NCI-H1105 treated with DMSO at 0.1 percent for 48 hours (cell line): ENCODE measurements at regions not wholly inside any gene's neighbourhood (a gene's known extent, or its start where the extent isn't known, plus 50 kb on each side); places are given as distances from the start of the nearest gene placed in this dataset.

Source experiments
- DNase-seq: peaks from one replicate; lab custom pipeline; 2025; lab: John Stamatoyannopoulos, UW

DNA sequence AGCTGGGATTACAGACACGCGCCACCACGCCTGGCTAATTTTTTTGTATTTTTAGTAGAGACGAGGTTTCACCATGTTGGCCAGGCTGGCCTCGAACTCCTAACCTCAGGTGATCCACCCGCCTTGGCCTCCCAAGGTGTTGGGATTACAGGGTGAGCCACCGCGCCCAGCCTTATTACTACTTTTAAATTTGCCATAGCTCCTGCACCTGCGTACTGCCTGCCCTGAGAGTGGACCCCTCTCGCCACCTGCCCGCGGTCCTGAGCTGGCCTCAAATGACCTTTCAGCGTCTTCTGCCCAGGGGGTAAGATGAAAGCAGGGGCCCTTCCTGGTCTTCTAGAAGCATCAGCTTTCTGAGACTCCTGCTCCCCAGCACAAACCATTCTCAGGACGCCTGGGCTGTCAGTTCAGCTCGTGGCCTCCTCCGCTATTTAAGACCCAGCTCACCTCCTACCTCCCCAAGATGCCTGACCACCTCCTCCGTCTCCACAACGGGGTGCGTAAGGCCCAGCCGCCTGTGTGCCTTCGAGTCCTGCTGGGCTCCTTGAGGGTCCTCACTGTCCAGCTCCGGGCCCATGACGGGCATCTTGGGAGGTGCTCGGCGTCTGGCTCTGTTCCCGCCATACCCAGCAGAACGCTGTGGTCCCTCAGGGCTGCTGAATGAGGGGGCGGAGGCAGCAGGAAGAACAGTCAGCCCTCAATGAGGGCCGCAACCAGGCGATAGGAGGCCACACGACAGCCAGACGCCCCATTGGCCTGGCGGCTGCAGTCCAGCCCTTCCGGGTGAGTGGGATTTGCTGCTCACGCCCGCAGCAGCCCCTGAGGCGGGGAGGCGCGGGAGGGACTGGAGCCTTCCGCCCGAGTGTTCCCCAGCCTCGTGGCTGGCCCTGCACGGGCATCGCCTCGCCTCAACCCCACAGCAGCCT lies 266.6 kb downstream of the TFCP2L1 start:
- DNase-seq = no peak

DNA sequence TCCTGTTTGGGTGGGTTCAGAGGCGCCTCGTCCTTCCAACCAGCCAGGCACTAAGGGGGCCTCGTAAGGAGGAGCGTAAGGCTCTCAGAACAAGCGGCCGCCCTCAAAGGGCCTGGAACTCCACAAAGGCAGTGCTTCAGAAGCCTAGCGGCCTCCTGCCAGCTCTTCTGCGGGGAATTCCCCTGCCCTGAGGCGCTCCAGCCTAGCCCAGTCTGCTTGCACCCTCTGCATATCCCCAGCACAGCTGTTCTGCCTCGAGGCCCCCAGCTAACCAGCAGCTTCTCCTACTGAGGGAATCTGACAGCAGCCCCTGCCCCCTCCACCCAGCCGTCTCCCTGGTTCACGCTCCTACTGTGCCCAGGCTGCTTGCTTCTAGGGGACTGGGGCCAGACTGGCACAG lies 265.9 kb downstream of the TFCP2L1 start:
- DNase-seq = no peak

DNA sequence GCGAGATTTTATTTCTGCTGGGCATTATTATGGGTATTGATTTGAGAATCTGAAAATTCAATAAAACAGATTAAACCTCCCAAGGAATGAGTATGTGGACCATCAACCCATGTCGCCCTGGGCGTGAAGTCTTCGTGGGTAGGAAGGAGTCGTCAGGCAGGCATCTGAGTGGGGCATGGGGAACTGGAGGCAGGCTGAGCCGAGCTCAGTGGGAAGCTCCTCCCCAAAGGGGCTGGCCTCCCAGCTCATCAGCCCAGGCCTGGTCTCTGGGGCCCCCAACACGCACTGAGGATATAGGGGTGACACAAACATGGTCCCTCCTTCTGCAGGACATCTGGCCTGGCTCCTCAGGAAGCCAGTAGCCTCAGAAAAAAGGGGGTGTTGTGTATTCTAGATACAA lies 265.2 kb downstream of the TFCP2L1 start:
- DNase-seq = no peak

DNA sequence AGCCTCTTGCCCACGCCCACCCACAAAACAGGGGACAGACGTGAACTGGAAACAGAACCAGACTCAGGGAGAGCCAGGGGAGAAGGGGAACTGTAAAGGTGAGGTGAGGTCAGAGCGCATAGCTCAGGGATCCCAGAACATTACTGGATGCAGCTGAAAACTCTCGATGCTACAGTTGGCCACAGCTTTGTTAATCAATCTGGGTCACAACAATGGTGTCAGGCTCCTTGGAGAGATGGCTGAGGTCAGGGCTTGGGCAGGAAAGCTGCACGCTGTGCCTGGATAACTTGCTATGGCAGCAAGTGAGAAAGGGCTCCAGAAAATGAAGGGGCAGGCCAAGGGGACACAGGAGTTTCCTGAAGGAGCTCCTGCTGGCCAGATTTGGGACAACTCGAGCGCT lies 263.3 kb downstream of the TFCP2L1 start:
- DNase-seq = no peak

DNA sequence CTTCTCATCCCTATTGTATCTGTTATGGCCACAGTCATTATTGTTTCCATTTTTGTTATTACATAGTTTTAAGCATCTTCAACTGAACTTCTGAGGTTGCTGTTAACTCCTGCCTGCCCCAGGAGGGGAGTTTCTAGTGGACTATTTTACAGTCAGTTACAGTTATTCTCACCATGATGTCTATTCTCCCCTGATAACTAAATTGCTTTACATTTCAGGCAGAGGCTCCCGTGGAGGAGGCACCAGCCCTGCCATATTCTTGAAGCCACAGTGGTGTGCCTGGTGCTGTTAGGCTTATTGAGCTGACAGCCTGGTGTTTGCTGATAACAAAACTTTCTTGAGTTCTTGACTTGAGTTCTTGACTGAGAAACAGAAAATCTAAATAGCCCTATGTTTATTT lies 256.4 kb downstream of the TFCP2L1 start:
- DNase-seq = no peak

DNA sequence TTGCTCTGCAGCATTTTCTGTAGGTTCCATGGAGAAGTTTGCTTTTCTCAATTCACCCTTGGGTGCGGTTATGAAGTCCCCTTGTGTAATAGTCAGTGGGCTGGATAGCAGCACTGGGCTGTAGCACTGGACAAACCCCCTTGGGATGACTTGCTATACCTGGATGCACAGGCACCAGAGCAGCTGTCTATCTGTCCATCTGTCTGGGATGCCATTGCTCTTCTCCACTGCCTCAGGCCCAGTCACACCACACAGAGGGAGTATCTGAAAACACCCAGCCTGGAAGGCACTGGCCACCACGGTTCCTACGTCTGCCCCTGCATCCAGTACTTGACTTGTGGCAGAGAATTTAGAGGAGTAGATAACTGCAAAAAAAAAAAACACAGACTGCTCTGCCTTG lies 254.5 kb downstream of the TFCP2L1 start:
- DNase-seq = no peak

DNA sequence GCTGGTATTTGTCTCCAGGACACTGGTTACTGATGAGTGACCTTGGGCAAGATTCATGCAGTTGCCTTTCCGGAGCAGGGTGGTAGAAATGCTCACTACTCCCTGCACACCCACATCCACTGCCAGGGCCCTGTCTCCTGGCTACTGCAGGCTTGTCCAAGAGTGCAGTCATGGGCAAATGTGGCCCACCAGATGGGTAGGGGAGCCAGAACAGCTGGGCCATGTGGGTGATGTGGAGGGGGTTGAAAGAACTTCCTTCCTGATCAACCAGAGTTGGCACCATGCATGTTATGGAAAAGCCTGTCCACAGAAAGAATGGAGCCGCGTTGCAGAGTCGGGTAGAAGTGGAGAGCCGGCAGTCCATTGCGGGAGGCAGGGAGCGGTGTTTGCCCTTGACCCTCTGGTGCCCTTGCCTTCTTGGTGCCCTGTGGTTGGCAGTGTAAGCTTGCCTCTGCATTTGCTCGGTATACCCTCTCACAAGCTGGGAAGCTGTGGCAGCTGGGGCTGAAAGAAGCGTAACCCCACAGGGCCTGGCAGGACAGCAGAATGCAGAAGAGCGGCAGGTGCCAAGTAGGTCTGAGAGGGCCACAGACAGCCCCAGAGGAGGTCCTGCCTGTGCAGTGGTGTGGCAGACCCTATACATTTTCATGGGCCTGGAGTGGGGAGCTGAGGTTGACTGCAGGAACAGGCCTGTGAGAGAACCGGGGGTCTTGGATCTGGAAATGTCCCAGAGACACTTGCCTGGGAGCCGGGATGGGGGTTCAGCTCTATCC lies 253.2 kb downstream of the TFCP2L1 start:
- no peak for DNase-seq

DNA sequence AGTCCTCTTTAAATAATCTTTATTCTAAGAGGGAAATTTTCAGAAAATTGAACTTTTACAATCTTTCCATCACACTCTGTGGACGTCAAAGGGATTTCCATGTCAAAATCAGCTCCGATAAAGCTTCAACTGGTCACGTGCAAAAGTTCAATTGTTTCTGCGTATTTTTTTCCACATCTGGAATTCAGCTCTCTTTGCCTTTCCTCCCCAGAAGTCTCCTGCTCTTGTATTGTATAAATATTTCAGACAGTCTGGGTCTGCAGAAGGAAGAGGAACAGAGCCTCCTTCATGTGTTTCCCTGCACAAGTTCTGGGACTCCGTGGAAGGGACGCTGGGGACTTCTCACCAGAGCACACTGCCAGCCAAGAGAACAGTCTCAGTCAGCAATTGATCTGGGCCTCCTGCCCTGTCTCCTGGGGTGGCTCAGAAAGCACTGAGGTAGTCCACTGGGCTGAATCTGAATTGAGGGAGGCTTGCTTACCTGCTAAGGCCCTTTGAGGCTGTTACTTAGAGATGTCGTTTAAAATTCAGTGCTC lies 251.5 kb downstream of the TFCP2L1 start:
- no peak for DNase-seq

DNA sequence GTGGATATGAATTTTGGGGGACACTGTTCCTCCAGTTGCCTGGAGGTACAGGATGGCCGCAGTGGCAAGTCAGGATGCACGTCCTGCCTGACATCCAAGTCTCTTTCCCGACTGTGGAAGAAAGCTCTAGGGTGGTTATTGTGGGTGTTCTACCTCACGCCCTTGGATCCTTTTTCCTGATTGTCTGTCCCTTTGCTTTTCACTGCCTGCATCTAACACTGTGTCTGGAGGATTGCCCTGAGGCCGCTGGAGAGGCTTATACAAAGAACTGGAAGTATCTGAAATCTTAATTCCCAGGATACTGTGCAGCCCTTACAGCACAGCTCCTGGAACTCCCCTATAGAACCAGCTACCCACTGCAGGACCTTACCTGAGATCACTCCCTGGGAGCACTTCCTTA lies 250.5 kb downstream of the TFCP2L1 start:
- DNase-seq = no peak

DNA sequence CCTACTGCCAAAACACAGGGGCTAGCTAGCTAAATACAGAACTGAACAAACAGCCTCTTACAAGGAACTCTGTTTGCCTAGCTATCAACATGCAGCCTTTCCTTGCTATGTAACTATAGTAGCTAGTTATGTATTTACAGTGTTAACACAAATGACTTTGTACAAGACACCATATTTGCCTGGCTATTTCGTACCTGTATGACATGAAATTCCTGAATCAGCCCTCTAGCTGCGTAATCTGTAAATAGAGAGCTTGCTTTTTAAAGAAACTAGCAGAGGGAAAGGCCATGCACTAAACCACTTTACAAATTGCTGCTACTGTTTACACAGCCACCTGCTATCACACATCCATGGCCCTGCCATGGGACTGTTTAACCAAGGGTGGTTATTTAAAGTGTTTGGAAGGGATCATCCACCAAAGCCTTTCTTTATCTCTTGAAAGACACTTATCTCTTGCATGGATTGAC lies 248.7 kb downstream of the TFCP2L1 start:
- DNase-seq = peak; percentile 96

DNA sequence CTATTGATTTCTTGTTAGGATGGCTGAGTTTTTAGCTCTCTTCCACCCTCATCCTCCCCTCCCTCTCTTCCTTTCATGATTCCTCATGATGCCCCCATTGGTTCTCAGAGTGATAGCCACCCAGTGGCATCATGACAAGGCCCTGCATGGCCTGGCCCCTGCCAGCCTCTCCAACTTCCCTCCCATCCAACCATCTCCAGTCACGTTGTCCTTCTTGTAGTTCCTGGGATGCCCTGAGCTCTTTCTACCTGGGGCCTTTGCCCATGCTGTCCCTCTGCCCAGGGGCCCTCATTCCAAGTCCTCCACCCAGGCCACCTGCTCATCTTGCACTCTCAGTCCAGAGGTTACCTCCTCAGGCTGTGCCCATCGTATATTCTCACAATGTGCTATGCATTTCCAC lies 247.5 kb downstream of the TFCP2L1 start:
- DNase-seq = no peak

DNA sequence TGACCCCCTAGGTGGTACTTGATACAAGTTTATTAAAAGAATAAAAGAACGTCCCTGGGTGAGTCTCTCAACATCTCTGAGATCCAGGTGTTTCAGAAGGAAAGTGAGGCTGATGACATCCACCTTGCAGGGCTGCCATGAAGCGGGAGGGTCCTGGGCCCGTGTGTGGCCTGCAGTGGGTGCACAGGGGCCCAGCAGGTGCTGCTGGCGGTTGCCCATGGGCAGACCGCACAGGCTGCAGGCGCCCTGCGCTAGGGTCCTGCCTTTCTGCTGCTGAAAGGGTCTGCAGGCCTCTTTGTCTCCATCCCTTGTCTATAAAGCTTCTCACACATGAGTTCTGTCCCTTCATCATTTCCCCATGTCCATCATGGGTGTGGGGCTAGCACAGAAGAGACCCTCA lies 247.0 kb downstream of the TFCP2L1 start:
- no peak for DNase-seq

DNA sequence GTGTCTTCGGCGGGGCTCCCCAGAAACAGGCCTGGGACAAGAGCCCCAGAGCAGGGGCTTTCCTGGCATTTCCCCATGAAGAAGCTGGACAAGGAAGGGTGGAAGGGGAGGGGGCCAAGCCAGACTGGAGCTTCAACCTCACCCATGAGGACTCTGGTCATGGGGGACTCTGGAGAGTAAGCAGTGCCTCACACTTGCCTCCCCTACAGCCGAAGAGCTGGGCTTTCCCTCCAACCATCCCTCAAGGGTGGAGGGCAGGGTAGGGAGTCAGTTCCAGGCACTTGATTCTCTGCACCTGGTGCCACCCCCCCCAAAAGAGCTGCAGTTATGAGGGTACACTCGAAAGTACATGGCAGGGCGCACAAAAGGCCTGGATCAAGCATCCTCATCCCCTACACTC lies 246.6 kb downstream of the TFCP2L1 start:
- no peak for DNase-seq

DNA sequence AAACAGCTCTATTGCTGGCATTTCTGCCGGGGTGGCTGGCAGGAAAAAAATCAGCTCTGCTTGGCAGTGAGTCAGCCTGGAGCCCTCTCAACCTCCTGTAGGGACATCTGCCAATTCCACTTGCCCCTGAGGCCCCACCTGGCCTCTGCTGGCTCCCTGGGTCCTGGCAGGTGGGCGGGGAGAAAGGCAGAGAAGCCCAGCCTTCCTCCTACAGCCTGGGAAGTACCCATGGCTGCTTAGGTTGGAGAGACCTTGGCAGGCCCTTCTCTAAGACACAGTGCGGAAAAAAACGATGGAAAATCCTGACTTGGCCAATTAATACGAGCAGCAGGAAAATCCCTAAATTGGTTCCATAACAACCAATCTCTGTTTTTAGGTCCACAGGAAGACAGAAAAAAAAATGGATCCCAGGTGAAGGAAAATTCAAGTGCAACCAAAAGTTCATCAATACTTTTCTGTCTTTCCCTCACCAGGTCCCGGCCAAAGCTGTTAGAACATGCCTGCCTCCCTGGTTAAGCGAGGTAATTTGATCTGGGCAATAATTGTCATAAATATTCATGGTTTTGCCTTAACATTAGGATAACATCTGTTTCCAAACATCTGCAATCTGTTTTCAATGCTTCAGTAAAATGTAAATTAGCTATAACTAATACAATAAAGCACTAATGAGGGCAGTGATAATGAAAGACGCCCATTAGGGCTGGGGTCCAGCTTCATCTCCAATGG lies 245.9 kb downstream of the TFCP2L1 start:
- peak; percentile 89 for DNase-seq

DNA sequence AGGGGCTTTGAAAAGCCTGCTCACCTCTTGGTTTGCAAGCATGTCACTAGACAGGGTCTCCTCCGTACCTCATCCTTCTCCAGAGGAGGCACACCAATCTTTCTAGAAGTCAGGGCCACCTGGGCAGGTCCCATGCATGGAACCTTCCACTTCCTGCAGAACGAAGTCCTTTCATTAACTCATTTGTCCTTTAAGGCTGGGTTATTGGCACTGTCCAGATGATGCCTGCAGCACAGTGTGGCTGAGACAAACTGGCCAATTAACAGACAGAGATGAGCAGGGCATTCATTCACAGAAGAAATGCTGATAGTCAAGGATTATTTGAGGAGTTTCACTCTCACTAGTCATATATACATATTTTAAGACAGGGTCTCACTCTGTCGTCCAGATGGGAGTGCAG lies 245.3 kb downstream of the TFCP2L1 start:
- no peak for DNase-seq

DNA sequence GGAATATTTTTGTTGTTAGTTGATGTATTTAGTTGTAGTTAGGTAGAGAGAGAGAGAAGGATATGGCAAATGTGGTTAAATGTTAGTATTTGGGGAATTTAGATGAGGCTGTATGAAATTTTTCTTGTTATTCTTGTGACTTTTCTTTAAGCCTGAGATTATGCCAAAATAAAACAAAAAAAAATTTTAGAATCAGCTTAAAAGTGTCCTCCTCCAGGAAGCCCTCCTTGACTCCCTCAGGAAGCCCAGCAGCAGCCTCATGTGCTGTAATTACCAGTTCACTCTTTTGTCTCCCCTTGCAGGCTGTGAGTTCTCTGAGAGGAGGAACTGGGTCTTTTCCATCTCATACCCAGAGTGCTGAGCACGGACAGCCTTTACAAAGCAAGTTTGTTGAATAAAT lies 243.5 kb downstream of the TFCP2L1 start:
- no peak for DNase-seq

DNA sequence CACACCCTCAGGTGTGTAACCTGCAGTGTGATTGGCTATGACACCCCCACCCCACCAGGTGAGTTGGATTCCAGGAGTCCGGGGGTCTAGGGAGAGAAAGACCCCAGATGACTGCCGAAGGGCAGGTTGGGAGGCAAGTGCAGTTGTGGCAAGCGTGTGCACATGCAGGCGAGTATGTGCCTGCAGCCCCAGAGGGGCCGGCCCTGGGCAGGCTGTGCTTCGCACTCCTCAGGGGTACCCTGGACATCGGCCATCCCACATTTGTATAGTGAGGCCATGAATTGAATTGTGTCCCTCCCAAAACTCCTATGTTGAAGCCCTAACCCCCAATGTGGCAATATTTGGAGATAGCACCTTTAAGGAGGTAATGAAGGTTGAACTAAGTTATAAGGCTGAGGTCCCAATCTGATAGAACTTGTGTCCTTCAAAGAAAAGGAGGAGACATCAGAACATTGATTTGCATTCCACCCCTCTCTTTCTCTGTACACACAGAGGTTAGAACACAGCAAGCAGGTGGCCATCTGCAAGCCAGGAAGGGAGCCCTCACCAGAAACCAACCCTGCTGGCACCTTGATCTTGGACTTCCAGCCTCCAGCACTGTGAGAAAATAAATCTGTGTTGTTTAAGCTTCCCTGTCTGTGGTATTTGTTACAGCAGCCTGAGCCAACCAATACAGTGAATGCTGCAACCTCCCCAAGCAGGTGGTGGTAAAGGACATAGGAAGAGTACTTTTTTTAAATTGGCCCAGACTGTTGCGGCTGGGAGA lies 241.8 kb downstream of the TFCP2L1 start:
- no peak for DNase-seq

DNA sequence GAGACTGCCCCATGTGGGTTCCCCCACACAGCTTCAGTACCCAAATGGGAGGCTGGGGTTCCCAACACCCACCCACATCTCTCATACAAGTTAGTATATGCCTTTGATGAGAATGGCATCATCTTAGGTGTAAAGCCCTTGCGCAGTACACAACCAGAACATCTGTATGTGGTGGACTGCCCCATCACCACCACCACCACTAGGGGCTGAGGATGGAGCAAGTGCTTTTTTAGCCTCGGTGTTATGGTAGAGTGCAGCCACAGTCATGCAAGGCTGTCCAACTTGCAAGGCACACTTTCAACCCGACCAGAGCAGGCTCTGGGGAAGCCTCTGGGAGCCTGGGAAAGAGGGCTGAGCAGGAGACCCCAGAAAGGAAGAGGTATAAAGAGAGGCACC lies 241.2 kb downstream of the TFCP2L1 start:
- DNase-seq = no peak

DNA sequence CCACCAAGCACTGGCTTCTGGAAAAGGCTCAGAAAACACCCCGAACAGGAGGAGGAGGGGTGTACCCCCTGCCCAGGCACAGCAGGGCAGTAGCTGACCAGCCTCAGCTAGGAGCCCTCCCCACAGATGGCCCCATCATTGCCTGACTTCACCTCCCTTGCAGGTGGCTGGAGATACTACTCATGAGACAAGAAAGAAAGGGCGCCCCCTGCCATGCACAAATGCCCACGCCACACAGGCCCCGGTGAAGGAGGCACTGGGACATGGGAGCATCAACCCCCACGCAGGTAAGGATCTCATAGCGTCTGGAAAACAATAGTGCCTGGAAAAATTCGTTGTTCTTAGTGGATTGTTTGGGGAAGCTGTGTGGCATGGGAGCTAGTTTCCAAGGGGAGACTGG lies 240.6 kb downstream of the TFCP2L1 start:
- no peak for DNase-seq

DNA sequence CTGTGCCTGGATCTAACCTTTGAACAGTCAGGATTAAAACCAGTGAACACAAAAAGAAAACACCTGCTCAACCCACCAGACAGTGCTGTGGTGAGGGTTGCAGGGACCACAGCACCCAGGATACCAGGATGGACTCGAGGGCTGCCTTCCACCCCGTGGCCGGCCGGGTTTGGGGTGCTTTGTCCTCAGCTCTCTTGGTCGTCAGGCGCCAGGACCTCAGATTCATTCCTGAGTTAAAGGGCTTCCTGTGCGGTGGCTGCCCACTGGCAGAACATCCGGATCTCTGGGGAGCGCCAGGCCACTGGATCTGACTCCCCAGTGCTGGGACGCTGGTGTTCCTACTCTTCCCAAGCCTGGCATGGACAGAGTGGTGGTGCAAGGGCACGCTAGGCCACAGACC lies 239.8 kb downstream of the TFCP2L1 start:
- DNase-seq = no peak

DNA sequence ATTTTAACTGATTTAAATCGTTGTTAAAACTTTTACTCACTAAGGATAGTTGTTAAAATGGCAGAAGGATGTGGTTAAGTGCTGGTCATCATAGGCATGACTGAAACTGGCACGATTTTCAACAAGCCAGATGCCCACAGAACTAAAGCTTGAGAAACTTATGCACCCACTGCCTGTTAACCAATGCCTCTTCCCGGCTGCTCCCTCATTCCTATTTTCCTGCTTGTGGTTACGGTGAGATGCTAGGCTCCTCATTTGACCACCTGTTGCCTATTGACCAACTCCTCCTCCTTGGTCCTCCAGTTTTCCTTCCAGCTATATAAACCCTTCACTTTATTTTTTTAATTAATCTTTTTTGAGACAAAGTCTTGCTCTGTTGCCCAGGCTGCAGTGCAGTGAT lies 238.7 kb downstream of the TFCP2L1 start:
- DNase-seq = no peak

DNA sequence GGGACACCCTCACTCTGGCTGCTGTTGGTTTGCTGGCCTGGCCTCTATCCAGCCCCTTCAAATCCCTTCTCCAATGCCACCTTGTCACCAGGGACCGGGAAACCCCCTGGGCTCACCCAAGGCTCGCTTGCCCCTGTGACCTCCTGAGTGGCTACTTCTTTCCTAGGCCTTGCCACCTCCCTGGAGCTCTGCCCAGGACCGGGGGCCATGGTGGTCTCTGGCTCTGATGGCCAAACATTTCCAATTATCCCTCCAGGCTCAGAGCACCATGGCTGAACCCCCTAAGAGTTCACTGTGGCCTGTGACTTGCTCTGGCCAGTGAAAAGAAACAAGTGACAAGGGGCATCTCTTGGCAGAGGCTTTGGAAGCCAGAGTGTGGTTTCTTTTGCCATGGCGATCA lies 237.6 kb downstream of the TFCP2L1 start:
- no peak for DNase-seq
